Activated T-cell treated with anti-CD3 and anti-CD28 coated beads for 48 hours (primary cell): ENCODE measurements at regions not wholly inside any gene's neighbourhood (a gene's known extent, or its start where the extent isn't known, plus 50 kb on each side); places are given as distances from the start of the nearest gene placed in this dataset.

Experiments used
- DNase-seq: peaks from one replicate; pipeline ENCODE4 v3.0.0-alpha.2; 2020; ENCODE audit warnings: low read depth

GRCh38 chr6:14275493-14275851 is 157.9 kb downstream of the CD83 start:
- no peak for DNase-seq

GRCh38 chr6:14276071-14276470 is 158.5 kb downstream of the CD83 start:
- DNase-seq = no peak

GRCh38 chr6:14276667-14277404 is 159.3 kb downstream of the CD83 start:
- no peak for DNase-seq

- no peak for DNase-seq
Measured at GRCh38 chr6:14277405-14277930, 159.9 kb downstream of the CD83 start.

- no peak for DNase-seq
Measured at GRCh38 chr6:14278006-14278405, 160.4 kb downstream of the CD83 start.

- no peak for DNase-seq
Measured at GRCh38 chr6:14278446-14278845, 160.9 kb downstream of the CD83 start.

GRCh38 chr6:14280006-14280510 is 162.5 kb downstream of the CD83 start:
- no peak for DNase-seq

GRCh38 chr6:14280766-14281293 is 163.3 kb downstream of the CD83 start:
- no peak for DNase-seq

GRCh38 chr6:14281811-14282660 is 164.5 kb downstream of the CD83 start:
- no peak for DNase-seq

- no peak for DNase-seq
Measured at GRCh38 chr6:14282854-14283505, 165.4 kb downstream of the CD83 start.

GRCh38 chr6:14283600-14284235 is 166.1 kb downstream of the CD83 start:
- DNase-seq = no peak

GRCh38 chr6:14284969-14285590 is 167.5 kb downstream of the CD83 start:
- DNase-seq = no peak

GRCh38 chr6:14286144-14286543 is 168.6 kb downstream of the CD83 start:
- no peak for DNase-seq

- no peak for DNase-seq
Measured at GRCh38 chr6:14286634-14287428, 169.3 kb downstream of the CD83 start.

GRCh38 chr6:14287707-14288106 is 170.1 kb downstream of the CD83 start:
- DNase-seq = no peak

GRCh38 chr6:14288910-14289309 is 171.3 kb downstream of the CD83 start:
- DNase-seq = no peak

- DNase-seq = no peak
Measured at GRCh38 chr6:14290041-14290771, 172.6 kb downstream of the CD83 start.

- DNase-seq = no peak
Measured at GRCh38 chr6:14290772-14291330, 173.3 kb downstream of the CD83 start.

- no peak for DNase-seq
Measured at GRCh38 chr6:14291331-14291730, 173.8 kb downstream of the CD83 start.
